HG03571 (cell line): ENCODE measurements at regions not wholly inside any gene's neighbourhood (a gene's known extent, or its start where the extent isn't known, plus 50 kb on each side); places are given as distances from the start of the nearest gene placed in this dataset.

Experiments used
- ATAC-seq: cut with Tn5 transposase; IDR thresholded peaks from one replicate; pipeline ENCODE4 v1.9.1; 2021; ENCODE audit not compliant: unreplicated experiment

GRCh38 chr6:33869826-33870423 lies 66.1 kb upstream of the MLN start:
- ATAC-seq = no peak

GRCh38 chr6:33869121-33869520 lies 65.3 kb upstream of the MLN start:
- ATAC-seq = no peak

- ATAC-seq = no peak
Observed at GRCh38 chr6:33868141-33868540, 64.3 kb upstream of the MLN start.

- ATAC-seq = no peak
Observed at GRCh38 chr6:33865478-33866077, 61.8 kb upstream of the MLN start.

GRCh38 chr6:33863723-33864440 lies 60.1 kb upstream of the MLN start:
- ATAC-seq = no peak

- ATAC-seq = no peak
Observed at GRCh38 chr6:33863084-33863483, 59.3 kb upstream of the MLN start.

- no peak for ATAC-seq
Observed at GRCh38 chr6:33862536-33862935, 58.7 kb upstream of the MLN start.

- no peak for ATAC-seq
Observed at GRCh38 chr6:33861722-33862121, 57.9 kb upstream of the MLN start.

- ATAC-seq = no peak
Observed at GRCh38 chr6:33860706-33861474, 57.1 kb upstream of the MLN start.

GRCh38 chr6:33860006-33860405 lies 56.2 kb upstream of the MLN start:
- ATAC-seq = no peak

- ATAC-seq = no peak
Observed at GRCh38 chr6:33858804-33859505, 55.2 kb upstream of the MLN start.

GRCh38 chr6:33857932-33858475 lies 54.2 kb upstream of the MLN start:
- no peak for ATAC-seq

GRCh38 chr6:33857093-33857931 lies 53.5 kb upstream of the MLN start:
- ATAC-seq = no peak

- no peak for ATAC-seq
Observed at GRCh38 chr6:33856655-33857054, 52.9 kb upstream of the MLN start.

GRCh38 chr6:33856031-33856590 lies 52.3 kb upstream of the MLN start:
- ATAC-seq = no peak

- ATAC-seq = no peak
Observed at GRCh38 chr6:33854572-33855030, 50.8 kb upstream of the MLN start.

GRCh38 chr6:33853736-33854135 lies 49.9 kb upstream of the MLN start:
- ATAC-seq = no peak
